ENCODE measurements at regions not wholly inside any gene's neighbourhood (a gene's known extent, or its start where the extent isn't known, plus 50 kb on each side); places are given as distances from the start of the nearest gene placed in this dataset.

DNA sequence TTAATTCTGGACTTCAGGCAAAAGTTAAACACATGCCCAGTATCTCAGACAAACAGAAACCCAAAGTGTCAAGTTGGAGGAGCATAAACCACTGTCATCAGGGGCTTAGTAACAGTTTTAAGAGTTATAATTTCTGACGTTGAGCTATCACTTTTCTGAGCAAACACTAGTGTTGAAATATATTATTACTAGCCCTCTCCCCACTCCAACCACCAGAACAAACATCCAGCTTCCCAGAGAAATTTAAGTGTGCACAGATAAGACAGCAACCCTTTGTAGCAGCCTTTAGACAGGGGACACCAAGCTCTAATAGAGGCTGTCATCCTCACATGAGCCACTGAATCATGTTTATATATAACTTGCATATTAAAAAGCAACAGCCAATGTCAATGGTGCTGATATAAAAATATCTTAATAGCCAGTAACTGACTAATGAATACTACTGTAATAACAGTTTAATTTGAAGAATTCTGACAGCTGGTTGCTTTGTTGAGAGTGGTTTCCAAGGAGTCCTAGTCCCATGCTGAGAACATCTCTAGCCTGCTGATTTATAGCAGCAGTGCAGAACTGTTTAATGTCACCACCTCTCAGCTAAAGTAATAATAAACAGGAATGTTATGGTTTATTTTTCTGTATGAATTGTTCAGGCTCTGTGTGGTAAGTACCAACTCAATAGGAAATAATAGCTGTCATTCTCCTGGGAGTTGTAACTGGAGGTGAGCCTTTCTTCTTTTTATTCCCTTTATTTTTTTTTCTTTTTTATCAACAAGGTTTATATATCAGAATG lies 528.7 kb upstream of the ZNF608 start:
- TF ChIP-seq, protein P1, sequence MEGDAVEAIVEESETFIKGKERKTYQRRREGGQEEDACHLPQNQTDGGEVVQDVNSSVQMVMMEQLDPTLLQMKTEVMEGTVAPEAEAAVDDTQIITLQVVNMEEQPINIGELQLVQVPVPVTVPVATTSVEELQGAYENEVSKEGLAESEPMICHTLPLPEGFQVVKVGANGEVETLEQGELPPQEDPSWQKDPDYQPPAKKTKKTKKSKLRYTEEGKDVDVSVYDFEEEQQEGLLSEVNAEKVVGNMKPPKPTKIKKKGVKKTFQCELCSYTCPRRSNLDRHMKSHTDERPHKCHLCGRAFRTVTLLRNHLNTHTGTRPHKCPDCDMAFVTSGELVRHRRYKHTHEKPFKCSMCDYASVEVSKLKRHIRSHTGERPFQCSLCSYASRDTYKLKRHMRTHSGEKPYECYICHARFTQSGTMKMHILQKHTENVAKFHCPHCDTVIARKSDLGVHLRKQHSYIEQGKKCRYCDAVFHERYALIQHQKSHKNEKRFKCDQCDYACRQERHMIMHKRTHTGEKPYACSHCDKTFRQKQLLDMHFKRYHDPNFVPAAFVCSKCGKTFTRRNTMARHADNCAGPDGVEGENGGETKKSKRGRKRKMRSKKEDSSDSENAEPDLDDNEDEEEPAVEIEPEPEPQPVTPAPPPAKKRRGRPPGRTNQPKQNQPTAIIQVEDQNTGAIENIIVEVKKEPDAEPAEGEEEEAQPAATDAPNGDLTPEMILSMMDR (IDR thresholded peaks at IDR 0.05; ENCODE audit: control extremely low read depth, extremely low read depth, low read depth, missing control alignments), result no peak
- POLR2A ChIA-PET, result no interaction called here
- CTCF ChIA-PET, result interaction anchor here (1.0 to 1.8 kb wide), 6 partner anchors 9 to 384 kb away, joined by 3 to 11 read pairs (median 4); no protein-coding TSS in a partner anchor
- DNase-seq (ENCODE audit: extremely low spot score), result no peak

DNA sequence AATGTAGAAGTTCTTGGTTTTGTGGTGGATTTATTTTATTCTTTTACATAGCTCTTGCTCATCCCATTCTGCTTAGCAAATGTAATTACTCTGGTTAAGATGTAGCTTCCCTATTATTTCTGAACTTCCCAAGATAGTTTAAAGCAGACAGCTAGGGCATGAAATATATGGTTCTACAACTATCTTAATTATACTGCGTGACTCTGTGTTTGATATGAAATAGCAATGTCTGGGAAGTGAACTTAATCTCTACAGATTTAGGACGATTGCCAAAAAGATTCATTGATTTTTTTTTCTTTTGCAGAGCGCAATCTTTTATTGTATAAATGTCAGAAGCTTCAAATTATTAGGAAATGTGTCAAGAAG lies 529.3 kb upstream of the ZNF608 start:
- ChIA-PET POLR2A (no interaction called here), CTCF (interaction anchor here (1.0 to 1.8 kb wide), 8 partner anchors 8 to 384 kb away, joined by 3 to 11 read pairs (median 3); no protein-coding TSS in a partner anchor)

DNA sequence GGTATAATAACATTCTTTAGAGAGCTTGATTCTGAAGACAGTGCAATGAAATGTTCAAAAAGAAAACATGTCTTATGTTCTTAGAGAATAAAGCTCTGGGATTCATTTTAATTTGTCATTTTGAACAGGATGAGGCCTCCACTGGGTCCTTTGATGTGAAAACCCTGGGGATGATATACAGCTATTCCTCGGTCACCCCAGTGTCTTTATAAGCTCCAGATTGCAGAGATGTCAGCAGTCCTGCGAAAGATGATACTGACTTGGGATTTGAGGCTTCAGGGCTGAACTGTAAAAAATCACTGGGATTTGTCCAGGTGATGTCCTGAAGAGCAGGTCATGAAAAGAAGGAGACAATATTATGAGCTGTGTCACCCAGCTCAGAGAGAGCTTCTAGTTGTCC lies 529.7 kb upstream of the ZNF608 start:
- TF ChIP-seq, protein P1 (IDR thresholded peaks at IDR 0.05; ENCODE audit: control extremely low read depth, extremely low read depth, low read depth, missing control alignments), result no peak
- no peak for DNase-seq (ENCODE audit: extremely low spot score)
- CTCF ChIA-PET, result interaction anchor here (1.0 to 1.8 kb wide), 8 partner anchors 8 to 383 kb away, joined by 3 to 11 read pairs (median 3); no protein-coding TSS in a partner anchor
- POLR2A ChIA-PET, result no interaction called here

More for the DNA sequence above, 529.3 kb upstream of the ZNF608 start:
- DNase-seq (ENCODE audit: extremely low spot score), result no peak
- TF ChIP-seq, protein P1 (IDR thresholded peaks at IDR 0.05; ENCODE audit: control extremely low read depth, extremely low read depth, low read depth, missing control alignments), result no peak

DNA sequence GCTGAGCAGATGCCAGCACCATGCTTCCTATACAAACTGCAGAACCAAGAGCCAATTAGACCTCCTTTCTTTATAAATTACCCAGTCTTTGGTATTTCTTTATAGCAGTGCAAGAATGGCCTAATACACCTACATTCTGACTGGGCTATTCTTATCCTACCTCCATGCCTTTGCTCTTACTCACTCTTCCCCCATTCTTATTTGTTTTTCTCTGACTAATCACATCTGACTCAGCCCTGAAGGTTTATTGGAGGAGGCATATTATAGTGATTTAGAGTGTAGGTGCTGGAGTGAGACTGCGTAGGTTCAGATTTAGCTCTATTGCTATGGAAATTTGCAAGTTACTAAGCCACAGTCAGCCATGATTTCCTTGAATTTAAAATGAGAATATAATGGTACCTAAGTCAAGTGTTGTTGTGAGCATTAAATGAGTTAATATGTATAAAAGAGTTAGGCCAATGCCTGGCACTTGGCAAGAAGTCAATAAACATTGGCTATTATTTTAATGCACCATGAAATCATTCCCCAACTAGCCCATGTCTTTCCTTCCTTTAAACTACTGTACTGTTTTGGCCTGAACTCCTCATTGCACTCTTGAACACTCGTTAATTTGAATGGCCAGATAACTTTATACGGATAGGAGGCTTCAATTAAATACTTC lies 531.2 kb upstream of the ZNF608 start:
- ChIA-PET POLR2A (no interaction called here), CTCF (no interaction called here)
- TF ChIP-seq, protein P1 (IDR thresholded peaks at IDR 0.05; ENCODE audit: control extremely low read depth, extremely low read depth, low read depth, missing control alignments), result no peak
- no peak for DNase-seq (ENCODE audit: extremely low spot score)

DNA sequence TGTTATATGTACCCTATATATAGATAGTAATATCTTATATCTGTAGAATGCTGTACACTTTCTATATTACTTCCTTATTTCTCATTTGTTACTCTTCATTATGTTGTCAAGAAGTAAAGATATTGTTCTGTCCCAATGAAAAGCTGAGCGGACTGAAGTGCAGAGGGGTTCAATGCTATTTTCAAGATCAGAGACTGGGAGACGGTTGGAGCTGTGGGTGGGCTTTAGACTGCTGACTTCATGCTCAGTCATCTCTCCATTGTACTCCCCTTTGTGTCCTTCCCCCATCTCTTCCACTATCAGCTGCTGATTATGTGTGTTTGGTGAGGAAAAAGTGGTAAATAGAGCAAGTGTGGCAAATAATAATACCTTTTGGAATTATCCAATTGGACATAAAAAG lies 532.3 kb upstream of the ZNF608 start:
- TF ChIP-seq, protein P1 (IDR thresholded peaks at IDR 0.05; ENCODE audit: control extremely low read depth, extremely low read depth, low read depth, missing control alignments), result no peak
- ChIA-PET POLR2A (no interaction called here), CTCF (no interaction called here)
- no peak for DNase-seq (ENCODE audit: extremely low spot score)

DNA sequence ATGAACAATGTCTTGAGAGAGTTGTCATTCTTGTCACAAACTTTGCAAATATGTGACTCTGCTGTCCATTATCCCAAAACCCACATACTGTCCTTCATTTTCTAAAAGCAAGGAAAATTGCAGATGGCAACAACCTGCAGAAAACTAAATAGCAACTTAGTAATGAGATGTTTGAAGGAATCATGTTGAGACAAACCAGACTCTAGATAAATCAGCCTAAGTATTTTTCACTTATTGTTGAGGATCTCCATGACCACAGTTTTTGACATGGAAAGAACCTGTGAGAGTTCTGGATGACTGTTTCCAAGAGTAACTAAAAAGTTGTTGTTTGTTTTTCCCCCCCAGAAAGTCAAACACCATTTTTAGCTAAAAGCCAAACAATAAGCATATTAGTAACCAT lies 535.2 kb upstream of the ZNF608 start:
- DNase-seq (ENCODE audit: extremely low spot score), result no peak
- ChIA-PET CTCF (interaction anchor here (1.8 kb wide), 1 partner anchor 12 kb away, joined by 6 read pairs; no protein-coding TSS in a partner anchor), POLR2A (no interaction called here)
- TF ChIP-seq, protein P1 (IDR thresholded peaks at IDR 0.05; ENCODE audit: control extremely low read depth, extremely low read depth, low read depth, missing control alignments), result no peak

Measured in GM10248 (cell line).